ENCODE measurements at regions not wholly inside any gene's neighbourhood (a gene's known extent, or its start where the extent isn't known, plus 50 kb on each side); places are given as distances from the start of the nearest gene placed in this dataset.

DNA sequence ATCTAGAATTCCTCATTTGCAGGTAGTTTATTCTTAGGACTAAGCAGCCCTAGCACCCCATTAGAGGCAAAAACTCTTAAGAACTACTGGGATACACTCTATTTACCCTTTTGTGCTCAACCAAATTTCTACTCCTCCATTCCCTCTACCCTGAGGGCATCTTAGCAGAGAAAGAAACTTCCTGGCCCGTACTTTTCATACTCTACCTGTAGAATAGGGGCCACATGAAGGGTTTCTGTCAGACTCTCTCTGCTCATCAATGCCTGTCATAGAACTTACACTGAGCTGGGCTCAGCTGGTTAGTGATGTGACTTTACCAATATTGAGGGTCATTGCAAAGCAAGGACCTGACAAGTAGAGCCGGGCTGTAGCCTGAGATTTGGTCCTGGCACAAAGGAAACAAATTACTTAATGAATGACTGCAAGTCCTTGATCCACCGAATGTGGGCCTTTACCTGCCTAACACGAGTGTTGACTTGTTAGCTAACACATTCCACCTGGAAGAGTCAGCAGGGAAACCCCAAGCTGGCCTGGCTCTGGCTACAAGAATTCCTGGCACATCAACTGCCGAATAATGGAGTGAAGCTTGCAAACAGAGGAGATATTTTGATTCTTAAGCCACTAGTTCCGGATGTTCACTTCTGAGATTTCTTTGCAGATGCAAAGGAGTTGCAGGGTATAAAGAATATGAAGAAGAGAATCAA, 280.5 kb upstream of the JAG1 start:
- DNase-seq (ENCODE audit: low spot score) = no peak

DNA sequence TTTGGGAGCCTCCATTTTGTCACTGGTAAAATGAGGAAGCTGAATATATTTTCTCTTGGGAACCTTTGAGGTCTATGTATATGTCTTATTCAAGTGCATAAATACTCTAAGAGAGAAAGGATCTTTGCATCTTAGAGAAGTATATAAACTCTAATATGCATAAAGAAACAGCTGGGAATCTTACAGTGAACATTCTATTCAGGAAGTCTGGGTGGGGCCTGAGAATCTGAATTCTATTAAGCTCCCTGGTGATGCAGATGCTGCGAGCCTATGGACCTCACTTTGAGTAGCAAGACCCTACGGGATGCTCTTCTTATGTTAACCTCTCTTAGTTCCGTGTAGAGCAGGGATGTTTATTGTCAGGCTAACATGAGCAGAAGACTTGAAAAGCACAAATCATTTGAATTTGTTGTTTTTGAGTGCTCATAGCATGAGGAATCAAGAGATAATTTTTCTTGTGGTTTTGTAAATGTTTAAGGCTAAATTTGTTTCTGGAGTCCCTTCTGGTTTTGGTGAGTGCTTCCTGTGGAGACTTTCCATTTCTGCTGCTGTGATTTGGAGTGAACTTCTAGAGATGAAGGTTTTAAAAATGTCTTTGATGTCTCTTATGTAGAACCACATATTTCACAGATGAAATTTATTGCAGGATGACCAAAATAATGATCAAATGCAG, 281.2 kb upstream of the JAG1 start:
- DNase-seq (ENCODE audit: low spot score) = no peak

DNA sequence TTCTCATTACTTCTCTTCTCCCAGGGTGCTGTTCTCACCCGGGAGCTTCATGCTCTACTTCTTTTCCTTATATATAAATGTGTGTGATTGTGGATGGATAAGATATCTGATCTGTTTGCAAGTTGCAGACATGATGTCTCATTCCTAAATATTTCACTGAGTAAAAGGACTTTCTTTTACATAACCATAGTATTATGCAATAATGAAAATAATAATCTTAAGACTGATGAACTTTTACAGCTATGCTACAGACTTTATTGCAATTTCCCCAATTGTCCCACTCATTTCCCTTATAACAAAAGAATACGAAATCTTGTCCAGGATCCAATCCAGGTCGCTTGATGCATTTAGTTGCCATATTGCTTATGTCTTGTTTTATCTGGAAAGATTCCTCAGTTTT, 284.5 kb upstream of the JAG1 start:
- DNase-seq (ENCODE audit: low spot score) = no peak

DNA sequence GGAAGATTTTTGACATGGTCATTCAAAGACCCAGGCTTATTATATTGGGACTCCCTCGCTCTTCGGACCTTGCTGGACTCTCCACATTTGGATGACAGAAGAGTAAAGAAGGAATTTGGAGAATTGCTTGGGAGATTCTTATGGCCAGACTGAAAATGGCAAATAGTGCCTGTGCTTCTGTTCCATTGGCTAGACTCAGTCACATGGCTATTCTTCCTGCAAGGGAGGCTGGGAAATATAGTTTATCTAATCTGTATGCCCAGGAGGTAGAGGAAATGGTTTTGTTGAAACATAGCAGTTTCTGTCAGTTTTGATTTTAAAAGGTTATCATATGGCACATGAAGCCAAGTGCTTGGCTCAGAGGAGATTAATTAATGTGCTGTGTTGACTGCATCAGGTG, 286.6 kb upstream of the JAG1 start:
- DNase-seq (ENCODE audit: low spot score) = no peak

DNA sequence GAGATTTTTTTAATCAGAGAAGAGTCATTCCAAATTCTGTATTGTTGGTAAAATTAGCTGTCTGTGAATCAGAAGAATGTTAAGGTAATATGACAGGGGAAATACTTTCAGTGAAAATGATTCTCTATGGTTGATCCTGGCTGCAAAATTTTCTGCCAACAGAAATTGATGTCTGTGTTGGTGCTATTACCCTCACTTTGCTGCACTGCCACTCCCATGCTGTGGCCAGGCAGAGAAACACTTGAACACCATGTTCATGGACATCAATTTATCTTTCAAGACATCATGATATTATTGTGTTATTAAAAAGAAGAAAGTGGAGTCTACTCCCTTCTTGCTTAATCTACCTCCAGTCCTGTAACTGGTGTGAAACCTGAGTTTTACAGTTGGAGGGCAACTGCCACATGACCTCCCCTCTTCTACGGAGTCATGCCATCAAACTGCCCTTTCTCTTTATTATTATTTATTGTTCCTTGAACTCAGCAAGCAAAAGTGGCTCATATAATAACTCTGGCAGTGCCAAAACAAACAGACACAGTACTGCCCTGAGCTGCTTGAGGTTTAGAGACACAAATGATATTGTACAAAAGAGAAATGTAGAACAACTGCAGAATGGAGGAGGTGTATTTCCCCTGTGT, 288.0 kb upstream of the JAG1 start:
- DNase-seq (ENCODE audit: low spot score) = no peak

DNA sequence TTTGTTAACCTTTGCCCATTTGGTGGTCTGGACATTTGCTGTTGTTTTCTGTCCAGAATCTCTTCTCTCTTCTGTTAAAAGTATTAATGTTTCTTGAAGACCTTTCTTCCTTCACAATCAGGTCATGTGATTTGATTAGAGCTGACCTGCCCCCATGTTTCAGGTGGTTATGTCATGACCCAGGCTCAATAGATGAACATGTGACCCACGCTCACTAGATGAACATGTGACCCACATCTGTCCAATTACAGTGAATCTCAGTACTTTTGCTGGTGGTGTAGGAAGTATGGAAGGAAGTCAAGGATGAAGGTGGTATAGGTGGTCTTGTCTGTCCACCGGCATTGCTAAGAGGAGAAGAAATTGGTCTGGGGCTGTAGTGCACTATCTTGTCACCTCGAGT, 289.1 kb upstream of the JAG1 start:
- DNase-seq (ENCODE audit: low spot score) = no peak

DNA sequence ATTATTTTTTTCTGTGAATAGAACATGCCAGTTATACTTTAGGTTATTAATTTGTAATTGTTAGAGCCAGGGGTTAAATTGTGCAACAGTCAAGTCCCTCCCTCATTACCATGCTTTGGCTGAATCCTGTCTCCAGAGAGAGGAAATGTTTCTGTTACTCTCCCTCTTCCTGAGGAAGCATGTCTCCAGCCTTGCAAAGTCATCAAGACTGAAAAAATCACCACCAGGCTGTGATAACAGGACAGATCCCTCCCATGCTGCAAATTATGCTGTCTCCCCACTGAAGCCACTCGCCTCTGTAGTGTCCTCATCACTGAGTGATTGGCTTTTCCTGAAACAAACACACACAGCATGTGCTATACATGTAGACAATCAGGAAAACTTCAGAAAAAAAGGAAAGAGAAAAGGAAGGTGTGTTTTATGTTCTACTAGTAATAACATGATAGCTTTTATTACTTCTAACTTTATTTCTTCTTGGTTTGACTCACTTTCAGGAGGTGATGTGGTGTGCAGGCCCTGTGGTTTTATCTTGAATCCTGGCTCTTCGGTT, 290.0 kb upstream of the JAG1 start:
- no peak for DNase-seq (ENCODE audit: low spot score)

DNA sequence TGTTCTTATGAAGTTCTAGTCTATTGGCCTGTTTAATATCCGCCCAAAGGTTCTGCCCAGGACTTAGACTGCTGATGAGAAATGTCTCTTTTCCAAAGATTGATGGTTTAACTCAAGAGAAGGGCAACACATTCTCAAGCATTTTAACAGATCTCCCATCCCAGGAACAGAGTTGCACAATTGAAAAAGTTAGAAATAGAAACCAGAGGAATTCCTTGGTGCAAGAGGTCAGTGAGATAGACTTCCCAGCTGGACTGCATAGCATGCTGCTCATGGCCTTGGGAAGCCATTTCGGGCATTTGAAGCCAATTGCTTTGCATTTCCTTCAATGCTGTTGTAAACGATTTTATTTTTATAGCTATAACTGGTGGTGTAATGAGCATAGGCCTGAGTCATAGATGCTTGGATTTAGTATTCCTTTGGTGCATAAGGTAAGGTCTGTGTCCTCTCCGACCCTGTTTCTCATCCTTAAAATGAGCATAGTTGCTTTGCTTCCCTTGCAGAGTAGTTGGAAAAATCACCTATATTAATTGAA, 292.2 kb upstream of the JAG1 start:
- DNase-seq (ENCODE audit: low spot score) = no peak

DNA sequence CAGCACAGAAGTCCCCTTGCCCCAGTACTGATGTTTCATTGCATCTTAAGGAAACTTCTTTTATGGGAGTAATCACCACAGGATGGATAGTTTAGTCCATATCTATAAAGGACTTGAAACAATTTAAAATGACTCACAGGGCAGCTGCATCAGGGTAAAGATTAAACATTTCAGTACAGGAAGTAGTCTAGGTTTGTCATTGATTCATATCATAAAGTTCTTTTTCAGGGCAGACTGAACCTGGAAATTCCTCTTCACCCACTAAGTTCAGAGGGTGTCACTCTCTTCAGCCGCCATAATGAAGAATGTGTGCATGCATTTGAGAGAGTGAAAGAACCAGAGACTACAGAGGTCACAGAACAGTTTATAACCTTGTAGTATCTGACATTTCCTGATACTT, 296.3 kb upstream of the JAG1 start:
- no peak for DNase-seq (ENCODE audit: low spot score)

DNA sequence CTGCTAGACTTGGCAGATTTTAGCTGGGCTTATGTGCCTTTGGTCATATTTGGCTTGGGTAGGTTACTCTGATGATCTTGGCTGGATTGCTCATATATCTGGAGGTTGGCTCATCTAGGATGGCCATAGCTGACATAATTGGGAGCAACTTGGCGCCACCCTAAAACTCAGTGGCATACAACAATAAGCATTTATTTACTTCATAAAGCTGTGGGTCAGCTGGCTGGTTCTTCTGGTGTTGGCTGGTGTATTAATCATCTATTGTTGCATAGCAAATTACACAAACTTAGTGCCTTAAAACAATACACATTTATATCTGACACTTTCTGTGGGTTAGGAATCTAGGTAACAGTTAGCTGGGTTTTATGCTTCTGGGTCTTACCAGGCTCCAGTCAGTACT, 297.3 kb upstream of the JAG1 start:
- no peak for DNase-seq (ENCODE audit: low spot score)

DNA sequence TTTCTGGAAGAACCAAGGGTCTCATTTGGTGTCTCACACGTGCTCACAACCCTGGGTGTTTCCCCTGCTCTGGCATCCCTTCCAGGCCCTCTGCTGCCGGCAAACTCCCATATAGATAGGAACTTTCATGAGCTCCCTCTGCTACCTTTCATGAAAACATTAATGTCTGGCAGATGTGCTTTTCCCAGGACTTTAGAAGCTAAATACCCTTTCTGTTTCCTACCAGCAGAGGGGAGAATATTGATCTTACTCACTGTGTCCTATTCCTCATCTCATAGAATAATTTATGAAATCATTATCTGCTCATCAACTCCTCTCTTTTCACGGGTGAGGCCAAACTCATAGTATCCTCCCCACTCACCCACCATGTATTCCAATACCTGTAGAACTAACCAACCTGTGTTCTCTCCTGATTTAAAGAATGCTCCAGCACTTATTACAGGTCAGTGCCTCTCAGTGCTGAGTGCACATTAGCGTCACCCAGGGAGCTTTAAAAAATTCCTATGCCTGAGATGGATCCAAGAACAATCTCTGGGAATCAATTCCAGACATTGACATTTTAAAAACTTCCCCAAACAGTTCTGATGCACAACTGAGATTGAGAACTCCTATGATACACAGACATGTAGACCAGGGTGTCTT, 298.5 kb upstream of the JAG1 start:
- no peak for DNase-seq (ENCODE audit: low spot score)

DNA sequence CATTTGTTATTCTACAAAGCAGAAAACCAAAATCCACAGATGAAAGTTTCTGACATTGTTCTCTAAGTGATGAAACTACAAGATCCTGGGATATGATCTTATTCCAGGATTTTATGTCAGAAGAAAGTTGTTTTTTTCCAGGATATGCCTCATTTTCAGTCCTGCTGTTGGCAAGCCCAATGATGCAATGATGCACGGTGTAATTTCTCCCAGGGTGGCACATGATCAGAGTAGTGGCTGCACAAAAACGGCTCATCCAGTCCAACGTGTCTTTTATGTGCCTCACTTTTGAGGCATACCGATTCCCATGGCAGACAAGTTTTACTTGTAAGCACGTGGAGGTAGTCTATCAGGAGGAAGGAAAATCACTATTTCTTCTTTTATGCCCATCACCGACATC, 302.3 kb upstream of the JAG1 start:
- no peak for DNase-seq (ENCODE audit: low spot score)

DNA sequence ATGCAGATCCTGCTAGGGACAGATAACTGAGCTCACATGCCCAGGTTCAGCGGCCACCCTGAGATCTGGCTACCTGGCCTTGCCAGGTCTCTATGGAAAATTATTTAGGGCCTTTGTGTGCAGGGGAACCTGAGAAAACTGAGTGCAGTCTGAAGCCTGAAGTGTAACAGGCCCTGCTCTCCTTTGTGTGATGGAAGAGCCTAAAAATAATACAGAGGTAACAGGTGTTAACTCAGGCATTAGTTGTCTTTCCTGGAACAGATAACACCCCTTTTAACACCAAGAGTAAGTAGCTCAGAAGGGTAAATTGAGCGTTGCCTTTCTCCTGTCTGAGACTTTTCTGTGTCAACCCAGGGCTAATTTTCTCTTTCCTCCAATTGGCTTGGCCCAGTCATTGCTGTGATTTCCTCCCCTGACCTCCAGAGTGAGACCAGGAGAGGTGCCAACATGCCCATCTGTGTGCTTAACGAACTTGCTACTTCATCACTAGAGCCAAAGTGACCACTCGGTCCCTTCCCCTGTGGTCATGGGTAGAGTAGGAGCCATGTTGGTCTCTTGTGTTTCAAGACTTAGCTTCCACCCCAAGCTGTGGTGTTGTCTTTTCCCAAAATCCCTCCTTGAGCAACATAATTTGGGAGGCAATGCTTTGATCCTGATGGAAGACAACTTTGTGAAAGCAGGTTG, 304.4 kb upstream of the JAG1 start:
- peak; percentile 6 for DNase-seq (ENCODE audit: low spot score)

DNA sequence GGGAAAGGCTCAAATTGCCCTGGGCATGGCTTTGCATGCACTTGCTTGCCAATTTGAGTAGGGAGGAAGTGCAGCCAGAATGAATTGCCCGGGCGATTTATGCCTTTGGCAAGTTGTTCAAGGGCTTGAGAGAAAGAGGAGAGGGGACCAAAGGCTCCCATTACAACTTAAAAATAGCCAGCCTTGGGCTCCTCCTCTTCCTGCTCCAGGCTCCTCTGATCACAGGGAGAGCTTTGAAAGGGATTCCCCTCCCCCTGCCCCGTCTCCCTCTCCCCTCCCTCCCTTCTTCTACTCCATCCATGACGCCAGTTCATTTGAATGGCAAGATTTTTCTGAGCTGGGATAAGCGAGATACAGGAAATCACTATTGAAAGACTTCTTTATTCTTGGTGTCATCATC, 304.9 kb upstream of the JAG1 start:
- DNase-seq (ENCODE audit: low spot score) = peak; percentile 4

DNA sequence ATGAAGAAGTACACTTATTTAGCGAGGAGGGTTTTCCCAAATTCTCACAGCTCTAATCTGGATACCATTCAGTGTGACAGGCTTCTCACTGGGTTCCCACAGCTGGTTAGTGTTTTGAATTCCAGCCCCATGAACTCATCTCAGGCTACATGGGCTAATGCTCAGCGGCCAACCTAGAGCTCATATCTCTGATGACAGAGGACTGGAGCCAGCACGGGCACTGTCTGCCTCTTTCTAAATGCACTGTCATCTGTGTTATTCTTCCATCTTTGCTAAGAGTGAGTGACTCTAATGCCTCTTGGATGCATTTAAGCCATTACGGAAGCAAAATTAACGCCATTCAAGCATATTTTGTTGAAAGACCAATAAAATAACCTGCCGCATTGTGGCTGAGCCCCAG, 308.9 kb upstream of the JAG1 start:
- DNase-seq (ENCODE audit: low spot score) = no peak

DNA sequence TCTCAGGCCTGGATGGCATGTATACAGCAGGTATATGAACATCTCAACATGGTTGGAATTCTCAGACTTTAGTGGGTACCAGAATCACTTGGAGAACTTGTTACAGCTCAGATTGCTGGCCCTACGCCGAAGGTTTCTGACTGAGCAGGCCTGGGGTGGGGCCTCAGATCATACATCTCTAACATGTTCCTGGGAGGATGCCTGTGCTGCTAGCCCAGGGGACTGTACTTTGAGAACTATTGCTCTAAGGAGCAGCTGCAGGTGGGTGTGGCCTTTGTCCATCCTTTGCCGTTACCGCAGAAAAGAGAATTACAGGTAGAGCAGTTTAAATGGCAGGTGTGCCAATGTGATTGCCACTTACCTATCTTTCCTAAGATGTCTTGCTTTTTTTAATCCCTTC, 310.5 kb upstream of the JAG1 start:
- DNase-seq (ENCODE audit: low spot score) = no peak

DNA sequence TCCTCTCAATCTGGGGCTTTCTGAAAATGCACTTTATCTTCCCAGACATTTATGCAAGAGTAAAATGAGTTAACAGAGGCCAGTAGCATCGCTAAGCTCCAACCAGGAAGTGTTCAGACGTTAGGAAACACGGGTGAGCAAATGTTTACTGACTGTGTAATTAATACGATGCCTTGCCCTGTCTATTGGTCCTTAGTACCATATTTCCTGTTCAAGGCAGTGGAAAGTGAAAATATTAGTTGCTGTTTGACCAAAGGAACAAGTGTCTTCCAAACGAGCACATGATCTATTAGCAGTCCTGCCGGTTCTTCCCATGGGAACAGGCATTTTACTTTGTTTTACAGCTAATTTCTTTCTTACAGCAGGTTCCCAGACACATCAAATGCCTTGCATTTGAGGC, 311.1 kb upstream of the JAG1 start:
- no peak for DNase-seq (ENCODE audit: low spot score)

DNA sequence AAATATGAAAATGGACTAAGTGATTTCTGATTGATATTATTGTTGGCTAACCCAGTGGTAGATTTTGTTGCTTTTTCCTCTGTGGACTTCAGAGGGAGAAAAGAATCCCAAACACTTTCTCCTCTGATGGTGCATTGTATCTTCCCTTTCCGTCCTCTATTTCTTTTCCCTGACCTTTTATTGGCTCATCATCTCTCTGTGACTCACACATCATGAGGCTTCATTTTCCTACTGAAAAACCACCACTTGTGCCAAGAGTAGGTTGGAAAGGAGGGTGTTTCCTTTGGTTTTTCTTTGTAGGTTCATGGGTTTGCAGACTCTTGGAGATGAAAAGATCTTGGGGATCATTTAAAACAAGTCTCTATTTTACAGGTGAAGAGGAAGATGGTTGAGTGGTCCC, 311.7 kb upstream of the JAG1 start:
- DNase-seq (ENCODE audit: low spot score) = no peak

DNA sequence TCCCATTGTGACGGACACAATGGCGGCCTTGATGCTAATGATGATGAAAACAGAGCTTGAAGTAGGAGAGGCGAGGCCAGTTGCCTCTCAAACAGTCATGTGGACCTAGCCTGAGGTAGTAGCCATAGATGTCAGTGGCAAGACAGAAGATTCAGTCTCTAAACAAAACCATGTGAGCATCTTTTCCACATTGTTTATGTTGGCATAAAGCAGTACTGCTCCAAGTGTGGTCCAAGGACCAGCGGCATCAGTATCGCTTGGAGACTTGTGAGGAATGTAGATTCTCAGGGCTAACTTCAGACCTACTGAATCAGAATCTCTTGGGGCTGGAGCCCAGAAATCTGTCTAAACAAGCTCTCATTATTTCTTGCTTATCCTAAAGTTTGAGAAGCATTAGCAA, 312.8 kb upstream of the JAG1 start:
- DNase-seq (ENCODE audit: low spot score) = no peak

DNA sequence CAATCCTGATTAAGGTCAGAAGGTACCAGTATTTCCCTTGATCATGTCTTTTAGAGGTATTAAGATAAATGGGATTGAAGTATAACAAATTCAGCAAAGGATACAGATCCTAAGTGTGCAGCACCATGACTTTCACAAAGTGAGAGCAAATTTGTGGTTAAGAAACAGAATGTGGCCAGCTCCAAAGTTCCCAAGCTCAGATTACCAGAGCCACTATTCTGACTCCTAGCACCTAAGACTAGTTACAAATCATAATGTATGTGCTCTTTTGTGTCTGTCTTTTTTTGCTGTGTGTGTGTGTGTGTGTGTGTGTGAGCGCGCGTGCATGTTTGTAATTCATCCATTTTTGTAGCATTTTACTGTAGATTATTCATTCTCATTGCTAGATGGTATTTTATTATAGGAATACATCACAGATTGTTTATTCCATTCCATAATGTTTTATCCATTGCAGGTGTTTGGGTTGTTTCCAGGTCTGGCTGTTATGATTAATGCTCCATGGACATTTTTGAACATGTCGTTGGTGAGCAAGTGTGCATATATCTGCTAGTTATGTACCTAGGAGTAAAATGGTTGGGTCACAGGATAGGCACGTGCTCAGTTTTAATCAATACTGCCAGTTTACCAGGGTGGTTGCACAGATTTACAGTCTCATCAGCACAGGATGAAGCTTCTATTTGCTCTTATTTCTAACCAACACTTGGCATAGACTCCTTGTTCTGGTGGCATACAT, 314.0 kb upstream of the JAG1 start:
- DNase-seq (ENCODE audit: low spot score) = no peak

All from putamen (tissue), 1 donor.